Limb (tissue), 2 donors: ENCODE measurements at regions not wholly inside any gene's neighbourhood (a gene's known extent, or its start where the extent isn't known, plus 50 kb on each side); places are given as distances from the start of the nearest gene placed in this dataset.
"Not testable (repeated sequence)": the region's sequence is repeated elsewhere in the genome, so short reads cannot be mapped to it uniquely, and the experiment has no call there.

Experiments
- DNase-seq, 2 donors: peaks; one replicate each; pipeline ENCODE4 v3.0.0-alpha.2; 2016; ENCODE audit errors: extremely low spot score in 2 of 2

DNA sequence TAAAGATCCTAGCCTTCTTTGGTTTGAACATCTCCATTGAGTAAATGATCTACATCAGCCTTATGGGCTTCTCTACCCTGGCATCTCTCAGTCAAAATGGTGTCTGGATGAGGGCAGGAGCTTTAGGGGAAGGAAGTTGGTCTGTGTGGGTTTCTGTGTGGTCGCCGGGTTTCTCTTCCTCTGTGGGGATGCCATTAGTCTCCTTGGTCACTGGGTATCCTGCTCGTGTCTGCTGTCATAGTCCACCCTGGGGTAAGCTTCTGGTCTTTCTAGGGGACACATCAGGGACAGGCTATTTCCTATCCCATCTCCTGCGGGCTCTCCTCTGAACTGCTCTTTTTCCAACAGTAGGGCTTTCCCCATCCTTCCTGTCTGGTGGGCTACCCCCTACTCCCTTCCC is 150.3 kb upstream of the NPY start:
- DNase-seq: no peak

DNA sequence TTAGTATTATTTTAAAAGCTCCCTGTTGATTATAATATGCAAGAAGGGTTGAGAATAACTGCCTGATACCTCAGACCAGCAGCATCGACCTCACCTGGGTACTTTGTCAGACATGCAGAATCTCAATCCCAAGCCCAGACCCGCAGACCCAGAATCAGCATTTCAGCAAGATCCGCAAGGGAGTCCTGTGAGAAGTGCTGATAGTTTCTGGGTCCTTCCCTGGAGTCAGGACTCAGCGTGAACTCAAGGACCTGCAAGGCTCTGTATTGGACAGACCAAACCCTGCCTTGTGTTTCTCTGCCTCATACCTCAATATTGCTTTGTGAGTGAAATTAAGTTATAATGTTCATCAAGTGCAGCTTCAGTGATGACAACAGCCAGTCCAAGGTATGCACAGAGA is 149.5 kb upstream of the NPY start:
- DNase-seq: no peak

DNA sequence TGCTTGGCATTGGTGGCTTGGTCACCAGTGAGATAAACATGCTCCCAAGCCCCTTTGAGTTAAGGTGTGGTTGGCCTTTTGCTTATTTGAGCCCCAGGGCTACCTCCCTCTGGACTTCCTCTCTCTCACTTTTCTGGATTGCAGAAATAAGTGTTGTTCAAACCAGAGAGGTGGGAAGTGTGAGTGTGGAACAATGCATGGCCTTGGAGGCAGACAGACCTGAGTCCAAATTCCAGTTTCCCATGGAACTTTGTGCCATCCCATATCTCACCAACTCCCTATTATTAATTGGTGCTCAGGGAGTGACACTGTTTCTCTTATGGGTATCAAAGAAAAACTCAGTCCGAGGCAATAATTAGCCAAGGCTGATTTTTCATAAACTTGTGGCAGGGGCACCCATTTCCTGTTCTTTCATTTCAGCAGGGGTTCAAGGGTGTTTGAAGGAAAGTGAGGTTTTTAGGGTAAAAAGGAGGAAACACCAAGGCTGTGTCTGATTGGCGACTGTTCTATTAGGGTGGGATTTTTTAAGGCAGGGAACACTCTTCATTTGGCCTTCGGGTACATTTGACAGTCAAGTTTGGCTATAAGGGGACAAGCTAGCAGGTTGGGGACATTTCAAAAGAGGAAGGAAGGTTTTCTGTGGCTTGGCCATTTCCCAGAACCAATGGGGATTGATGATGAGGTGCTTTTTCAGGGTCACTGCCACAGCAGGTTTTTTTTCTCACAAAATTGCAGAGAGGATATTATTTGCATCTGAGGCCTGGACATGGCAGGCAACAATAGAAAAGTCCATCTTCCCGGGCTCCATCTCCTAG is 148.8 kb upstream of the NPY start:
- DNase-seq: no peak

DNA sequence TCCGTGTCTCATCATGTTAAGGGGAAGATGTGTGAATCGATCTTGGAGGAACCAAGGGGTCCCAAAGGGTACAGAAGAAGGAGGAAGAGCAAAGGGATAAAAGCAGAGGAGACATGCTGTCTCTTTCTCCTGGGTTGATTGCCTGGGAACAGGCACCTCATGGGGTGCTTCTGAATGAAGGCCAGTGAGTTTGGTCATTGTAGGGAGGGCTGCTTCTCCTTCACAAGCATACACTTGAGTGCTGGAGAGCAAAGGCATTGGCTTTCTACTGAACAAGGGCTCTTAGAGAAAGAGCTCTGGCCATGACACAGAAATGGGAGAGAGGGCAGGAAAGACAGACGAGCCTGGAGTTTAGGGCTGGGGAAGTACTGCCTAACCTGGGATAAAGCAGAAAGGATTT is 146.7 kb upstream of the NPY start:
- no peak for DNase-seq

DNA sequence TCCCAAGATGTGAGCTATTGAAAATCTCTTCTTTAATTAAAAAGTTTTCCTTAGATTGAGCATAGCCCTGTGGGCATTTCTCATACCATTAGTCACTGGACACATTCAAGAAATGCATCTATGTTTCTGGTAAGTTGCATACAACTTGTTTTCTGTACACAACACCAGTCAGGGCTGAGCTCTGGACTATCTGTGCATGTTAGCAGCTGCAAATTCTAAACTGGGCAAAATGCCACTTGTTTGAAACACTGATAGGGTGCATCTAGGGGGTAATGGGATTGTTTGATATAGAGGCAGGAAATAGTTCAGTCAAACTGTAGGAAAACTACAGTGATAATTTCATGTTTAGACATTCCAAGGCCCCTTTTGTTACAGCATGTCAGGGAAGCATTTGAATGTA is 145.6 kb upstream of the NPY start:
- peak in 1 of 2 donors; percentile 11 for DNase-seq

DNA sequence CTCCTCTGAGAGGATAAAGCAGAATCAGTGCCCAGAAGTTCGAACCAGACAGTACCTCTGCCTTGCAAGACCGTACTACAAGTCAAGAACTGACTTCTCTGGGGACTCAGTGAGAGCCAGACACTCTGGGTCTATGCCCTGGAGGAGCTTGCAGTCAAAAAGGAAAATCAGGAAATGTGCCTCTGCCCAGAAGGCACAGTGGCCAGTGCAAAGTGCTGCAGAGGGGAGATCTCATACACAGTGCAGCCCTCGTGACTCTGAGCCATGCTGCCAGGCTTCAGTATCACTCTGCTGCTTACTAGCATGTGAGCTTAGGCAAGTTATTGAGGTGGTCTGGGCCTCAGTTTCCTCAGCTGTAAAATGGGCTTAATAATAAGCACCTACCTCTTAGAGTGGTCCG is 144.0 kb upstream of the NPY start:
- DNase-seq: no peak

DNA sequence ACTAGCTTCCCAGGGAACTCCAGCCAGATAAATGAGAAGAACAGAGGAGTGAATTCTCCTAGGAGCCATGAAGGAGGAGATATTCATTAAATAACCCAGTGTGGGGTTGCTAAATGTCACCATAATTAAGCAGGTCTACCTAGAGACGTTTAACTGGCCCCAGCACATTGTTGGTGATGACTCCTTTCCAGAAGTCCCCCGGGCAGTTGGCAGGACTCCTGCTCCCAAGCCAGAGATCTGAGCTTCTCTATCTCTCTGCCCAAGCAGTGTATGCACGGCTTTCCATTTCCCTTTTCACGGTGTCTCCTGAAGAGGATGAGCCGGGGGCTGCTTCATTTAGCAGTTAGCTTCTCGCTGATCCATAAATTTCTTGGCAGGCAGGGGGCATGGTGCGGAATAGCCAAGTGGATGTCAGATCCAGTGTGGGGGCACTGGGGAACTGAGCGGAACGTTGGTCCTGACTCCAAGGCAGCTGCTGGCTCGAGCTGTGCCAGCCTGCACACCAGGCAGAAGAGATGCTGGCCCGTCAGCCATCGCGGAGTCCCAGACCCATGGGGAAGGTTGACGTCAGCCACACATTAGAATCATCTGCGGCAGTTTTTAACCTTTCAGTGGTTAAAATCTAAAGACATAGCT is 142.0 kb upstream of the NPY start:
- DNase-seq: no peak

DNA sequence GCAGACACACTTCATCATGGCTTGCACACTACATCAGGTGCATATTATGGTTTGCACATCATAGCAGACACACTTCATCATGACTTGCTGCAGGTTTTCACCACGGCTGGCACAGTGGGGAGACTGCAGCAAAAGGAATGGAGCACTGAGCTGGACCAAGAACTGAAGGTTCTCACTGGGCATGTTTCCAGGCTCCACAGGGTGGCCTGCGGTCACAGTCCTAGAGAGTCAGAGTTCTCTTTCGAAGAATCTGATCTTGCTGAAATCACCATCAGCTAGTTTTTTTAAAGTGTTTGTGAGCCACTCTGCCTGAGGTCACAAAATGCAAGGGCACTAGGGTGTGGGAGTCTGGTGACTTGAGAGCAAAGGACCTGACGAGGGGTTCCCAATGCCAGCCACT is 140.4 kb upstream of the NPY start:
- DNase-seq: no peak

DNA sequence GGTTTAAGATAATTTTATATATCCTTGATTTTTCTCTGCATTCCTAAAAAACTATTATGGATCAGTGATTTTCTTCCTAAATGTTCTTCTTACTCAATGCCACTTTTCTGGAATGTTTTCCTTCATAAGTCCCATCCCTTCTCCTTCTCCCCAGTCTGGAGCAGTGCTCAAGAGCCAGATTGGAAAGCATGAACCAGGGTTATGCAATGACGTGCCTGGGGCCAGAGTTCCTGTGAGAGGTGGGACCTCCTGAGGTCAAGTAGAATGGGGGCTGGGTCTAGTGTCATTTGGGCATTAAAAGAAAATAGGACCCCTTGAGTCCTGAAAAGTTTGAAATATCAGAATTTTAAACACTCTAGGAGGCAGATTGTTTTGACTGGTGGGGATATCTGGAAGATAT is 132.0 kb upstream of the NPY start:
- DNase-seq: no peak

DNA sequence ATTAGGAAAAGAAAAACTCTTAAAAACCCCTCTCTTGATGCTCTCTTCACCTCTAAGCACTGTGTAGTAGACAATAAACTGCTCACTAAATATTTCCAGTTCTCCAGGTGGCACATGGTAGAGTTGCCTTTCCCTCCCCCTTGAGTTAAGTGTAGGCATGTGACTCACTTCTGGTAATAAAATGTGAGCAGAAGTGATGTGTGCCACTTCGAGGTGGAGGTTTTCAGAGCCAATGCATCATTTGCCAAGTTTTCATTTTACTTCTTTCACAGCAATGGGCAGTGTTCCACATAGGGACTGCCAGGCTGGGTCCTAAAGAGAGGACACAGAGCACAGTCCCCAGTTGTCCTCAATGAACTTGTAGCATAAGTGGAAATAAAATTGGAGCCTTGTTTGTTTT is 131.6 kb upstream of the NPY start:
- DNase-seq: no peak

DNA sequence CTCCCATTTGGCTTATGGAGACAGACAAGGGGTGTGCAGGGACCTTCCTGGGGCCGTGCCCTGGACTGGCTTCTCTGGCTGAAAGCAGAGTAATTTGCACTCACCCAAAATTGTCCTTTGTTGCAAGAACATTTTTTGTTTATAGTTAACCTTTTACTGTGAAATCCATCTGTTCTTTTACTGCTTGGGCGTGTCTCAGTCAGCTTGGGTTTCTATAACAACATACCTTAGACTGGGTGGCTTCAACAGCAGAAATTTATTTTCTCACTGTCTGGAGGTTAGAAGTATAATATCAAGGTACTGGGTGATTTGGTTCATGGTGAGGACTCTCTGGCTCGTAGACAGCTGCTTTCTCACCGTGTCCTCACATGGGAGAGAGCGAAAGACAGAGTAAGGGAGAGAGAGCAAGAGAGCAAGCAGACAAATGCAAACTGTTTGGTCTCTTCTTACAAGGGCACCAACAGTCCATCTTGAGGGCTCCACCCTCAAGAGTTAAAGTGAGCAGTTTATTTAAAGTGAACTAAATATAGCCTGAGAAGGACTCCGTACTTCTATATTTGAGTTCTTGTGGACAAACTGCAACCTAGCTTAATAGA is 131.0 kb upstream of the NPY start:
- DNase-seq: no peak

DNA sequence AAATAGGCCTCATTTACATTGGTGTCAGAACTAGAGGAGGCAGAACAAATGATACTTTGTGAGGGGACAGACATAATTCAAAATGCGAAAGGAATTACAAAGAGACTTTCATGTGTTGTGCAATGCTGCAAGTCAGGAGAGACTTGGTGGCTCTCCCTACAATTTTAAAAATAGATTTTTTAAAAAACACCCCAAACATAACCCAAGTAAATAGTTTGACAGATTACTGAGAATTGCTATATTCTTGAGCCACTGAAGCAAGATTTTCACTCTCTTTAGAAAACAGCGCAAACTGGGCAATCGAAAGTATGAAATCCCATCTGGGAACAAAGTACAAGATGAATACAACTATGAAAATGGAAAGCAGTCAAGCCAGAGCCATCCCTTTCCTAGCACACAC is 126.3 kb upstream of the NPY start:
- DNase-seq: no peak

DNA sequence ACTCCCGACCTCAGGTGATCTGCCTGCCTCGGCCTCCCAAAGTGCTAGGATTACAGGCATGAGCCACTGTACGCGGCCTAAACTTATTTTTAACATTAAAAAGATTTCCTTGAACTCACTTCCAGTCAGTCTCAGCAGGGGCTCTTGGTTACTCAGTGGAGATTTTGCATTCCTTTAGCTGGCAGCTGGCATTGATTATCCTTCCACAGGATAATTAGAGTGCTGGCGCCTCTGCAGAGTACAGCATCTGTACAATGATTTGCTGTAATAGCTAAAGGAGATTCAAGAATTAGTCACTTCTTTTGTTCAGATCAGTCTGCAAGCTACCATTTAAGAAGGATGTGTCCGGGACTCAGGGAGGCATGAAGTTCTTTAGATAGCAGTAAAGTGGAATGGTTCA is 125.0 kb upstream of the NPY start:
- no peak for DNase-seq

DNA sequence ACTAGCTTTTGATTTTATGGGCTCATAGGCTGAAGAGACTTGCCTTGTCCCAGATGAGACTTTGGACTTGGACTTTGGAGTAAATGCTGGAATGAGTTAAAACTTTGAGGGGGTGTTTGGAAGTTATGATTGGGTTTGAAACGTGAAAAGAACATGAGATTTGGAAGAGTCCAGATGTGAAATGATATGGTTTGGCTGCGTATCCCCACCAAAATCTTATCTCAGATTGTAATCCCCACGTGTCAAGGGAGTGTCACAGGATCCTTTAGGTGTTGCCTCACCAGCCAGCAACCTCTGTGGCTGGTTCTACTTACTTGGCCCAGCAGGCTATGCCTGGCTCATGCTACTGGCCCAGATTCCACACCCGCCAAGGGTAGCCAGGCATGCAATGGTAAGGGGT is 119.6 kb upstream of the NPY start:
- no peak for DNase-seq

DNA sequence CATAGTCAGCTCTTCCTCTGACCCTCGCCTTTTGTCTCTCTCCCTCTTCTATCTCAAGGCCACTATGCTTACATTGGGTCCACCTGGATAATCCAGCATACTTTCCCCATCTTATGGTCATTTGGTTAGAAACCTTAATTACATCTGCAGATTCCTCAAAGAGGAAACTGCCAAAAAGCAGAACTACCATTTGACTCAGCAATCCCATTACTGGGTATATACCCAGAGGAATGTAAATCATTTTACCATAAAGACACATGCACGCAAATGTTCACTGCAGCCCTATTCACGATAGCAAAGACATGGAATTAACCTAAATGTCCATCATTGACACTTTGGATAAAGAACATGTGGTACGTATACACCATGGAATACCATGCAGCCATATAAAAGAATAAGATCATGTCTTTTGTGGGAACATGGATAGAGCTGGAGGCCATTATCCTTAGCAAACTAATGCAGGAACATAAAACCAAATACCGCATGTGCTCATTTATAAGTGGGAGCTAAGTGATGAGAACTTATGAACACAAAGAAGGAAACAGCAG is 114.8 kb upstream of the NPY start:
- DNase-seq: no peak

DNA sequence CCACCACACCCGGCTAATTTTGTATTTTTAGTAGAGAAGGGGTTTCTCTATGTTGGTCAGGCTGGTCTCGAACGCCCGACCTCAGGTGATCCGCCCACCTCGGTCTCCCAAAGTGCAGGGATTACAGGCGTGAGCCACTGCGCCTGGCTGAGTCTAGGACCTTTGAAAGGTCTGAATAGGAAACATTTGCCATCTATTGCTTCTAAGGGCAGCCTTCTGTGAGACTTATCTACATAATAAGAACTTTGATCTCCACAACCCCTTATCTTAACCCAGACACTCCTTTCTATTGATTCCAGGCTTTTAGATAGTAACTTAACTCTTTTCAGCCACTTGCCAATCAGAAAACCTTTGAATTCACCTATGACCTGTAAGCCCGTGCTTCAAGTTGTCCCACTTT is 112.0 kb upstream of the NPY start:
- DNase-seq: not testable (repeated sequence)

DNA sequence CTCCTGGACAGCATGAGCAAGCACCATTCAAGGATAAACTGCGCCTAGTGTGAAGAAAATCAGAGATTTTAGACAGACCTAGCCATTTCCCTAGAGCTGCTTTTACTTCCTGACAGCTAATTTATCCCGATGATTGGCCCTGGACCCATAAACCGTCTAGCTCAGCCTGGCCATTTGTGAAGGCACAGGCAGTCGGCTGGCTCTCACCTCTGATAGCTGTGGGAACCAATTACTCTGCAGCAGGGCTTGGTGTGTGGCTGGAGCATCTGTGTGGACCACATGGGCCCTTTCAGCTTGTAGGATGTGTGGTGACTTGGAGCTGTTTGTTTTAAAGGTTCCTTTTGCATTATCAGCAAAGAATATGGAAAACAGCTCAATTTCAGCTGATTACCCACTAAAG is 111.1 kb upstream of the NPY start:
- no peak for DNase-seq

DNA sequence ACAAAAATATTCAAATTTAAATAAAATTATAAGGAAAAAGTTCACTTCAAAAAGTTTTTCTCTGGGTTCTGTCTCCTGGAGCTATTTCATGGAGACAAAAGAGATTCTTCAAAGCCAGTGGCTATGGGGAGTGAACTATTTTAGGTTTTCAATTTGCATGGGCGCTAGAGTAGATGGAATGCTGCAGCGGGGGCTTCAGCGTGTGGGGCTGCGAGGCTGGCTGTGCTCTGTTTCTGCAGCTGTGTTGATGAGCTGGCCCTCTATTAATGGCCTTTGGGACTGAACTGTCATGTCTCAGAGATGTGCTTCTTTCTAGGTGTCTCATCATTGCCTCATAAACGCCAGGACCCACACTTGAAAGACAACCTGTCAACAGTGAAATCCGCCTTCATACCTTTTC is 108.4 kb upstream of the NPY start:
- DNase-seq: no peak

DNA sequence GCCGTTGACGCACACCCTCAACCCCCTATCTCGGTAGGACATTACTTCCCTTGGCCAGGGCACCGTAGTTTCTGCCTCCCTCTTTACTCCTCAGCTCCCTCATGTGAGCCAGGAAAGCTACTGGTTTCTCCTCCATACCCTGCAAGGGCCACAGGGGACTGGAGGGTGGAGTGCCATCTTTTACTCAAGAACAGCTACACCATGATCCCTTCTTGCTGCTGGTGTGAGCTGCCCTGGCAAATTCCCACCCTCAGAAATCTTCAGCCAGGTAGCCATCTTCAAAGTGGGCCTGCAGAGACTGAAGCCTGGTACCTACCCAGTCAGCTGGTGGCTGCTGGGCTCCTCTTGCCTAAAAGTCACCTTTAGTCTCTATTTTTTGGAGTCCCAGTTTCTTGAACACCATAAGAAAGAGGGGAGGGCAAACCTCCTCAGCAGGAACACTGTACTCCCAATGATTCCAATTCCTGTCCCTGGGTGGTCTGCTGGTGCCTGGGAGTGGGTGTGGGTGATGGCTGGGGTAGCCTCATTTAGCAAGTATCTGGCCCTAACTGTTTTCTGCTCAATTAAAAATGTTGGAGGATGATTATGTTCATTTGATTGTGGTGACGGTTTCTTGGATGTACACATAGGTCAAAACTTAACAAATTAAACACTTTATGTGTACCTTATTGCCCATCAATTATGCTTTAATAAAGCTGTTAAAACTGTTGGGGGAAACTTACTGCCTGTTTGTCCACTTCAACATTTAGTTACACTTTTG is 105.0 kb upstream of the NPY start:
- DNase-seq: no peak

DNA sequence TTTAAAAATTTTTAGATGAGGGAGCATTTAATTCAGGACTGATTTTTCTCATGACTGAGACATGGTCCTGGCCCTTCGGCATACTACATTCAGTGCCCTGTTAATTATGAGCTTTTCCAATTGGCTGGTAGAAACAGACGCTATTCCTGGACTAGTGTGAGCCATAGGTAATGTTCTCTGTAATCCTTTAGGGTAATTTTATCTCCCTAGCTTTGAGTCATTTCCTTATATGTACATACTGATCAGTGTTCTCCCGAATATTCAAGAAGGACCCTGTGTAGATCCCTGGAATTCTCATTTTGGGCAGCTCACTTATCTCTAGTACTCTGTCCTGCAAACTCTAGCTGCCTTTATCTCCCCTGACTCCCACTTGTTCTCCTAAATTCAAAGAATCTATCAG is 92.6 kb upstream of the NPY start:
- DNase-seq: no peak

DNA sequence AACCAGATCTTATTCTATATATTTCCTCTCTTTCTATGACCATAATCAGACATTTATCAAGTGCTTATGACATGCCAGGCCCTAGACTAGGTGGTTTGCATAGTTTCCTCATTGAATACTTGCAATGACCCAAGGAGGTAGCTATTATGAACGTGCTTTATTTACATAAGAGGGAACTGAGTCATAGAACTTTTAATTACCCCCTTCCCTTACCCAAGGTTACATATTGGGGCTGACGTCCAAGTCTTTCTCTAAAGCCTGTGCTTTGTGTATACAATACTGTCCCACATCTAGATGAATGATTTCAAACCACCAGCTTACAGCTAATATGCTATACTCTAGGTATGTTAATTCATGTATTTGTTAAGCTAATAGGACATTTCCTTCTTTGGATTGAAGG is 91.9 kb upstream of the NPY start:
- DNase-seq: no peak

DNA sequence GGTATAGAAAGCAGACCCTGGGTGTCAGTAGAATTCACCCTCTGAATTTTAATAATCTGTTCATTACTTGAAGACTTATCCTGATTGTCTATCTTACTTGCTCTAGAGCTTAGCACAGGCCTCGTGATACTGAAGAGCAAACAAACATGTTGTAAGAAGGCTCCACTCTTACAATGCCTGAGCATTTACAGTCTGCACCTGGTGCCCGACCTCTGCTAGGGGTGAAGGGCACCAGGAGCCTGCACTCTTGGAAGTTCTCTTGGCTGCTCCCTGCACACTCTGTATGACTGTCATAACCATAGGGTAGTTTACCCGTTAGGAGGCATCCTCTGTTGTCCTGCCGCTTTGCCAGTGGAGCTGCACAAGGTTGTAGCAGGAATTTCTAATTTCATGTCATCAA is 91.3 kb upstream of the NPY start:
- DNase-seq: no peak
